HFFc6 (cell line): ENCODE measurements at regions not wholly inside any gene's neighbourhood (a gene's known extent, or its start where the extent isn't known, plus 50 kb on each side); places are given as distances from the start of the nearest gene placed in this dataset.

Experiments
- DNase-seq: peaks from one replicate; pipeline ENCODE4 v3.0.0-alpha.2; 2018
- H3K27ac Mint-ChIP-seq: 2 replicates; pipeline ENCODE4 v1.8.0; 2020; ENCODE audit warnings: mild to moderate bottlenecking, mixed read lengths
- H3K27me3 Mint-ChIP-seq: 2 replicates; pipeline ENCODE4 v1.8.0; 2021; ENCODE audit warnings: mild to moderate bottlenecking, moderate library complexity, mixed read lengths; ENCODE audit not compliant: insufficient read depth
- H3K36me3 Mint-ChIP-seq: 2 replicates; pipeline ENCODE4 v1.8.0; 2021; ENCODE audit warnings: low read depth, mixed read lengths
- H3K4me1 Mint-ChIP-seq: 2 replicates; pipeline ENCODE4 v1.8.0; 2020; ENCODE audit warnings: low read depth, mixed read lengths
- H3K4me3 Mint-ChIP-seq: 2 replicates; pipeline ENCODE4 v1.8.0; 2020; ENCODE audit warnings: mild to moderate bottlenecking, moderate library complexity, mixed read lengths
- H3K9me3 Mint-ChIP-seq: 2 replicates; pipeline ENCODE4 v1.8.0; 2020; ENCODE audit warnings: mild to moderate bottlenecking, mixed read lengths
- CTCF ChIP-seq: fragments of 200-600 bp; sonication (generic); IDR thresholded peaks from 2 replicates; pipeline ENCODE4 v1.5.0; 2021; ENCODE audit warnings: antibody characterized with exemption, mild to moderate bottlenecking

GRCh38 chr1:164343189-164343588, 215.8 kb upstream of the PBX1 start:
- TF ChIP-seq CTCF, result no peak
- Mint-ChIP-seq H3K4me3 (no peak overlapping the region), H3K27ac (no peak overlapping the region), H3K4me1 (no peaks in the 10 kb centered on the region), H3K27me3 (no peaks in the 10 kb centered on the region; the same call in 1 of the 2 replicates), H3K36me3 (no peaks in the 10 kb centered on the region), H3K9me3 (peaks cover 20% of the 10 kb centered on the region)
- no peak for DNase-seq

GRCh38 chr1:164347980-164348379, 211.0 kb upstream of the PBX1 start:
- Mint-ChIP-seq H3K36me3 (peaks cover 5% of the 10 kb centered on the region; the same call in 1 of the 2 replicates), H3K27me3 (no peaks in the 10 kb centered on the region; the same call in 1 of the 2 replicates), H3K4me1 (no peaks in the 10 kb centered on the region), H3K4me3 (no peak overlapping the region), H3K27ac (no peak overlapping the region), H3K9me3 (peaks cover 36% of the 10 kb centered on the region)
- TF ChIP-seq CTCF, result no peak
- DNase-seq, result no peak

- Mint-ChIP-seq H3K9me3 (peaks cover 7% of the 10 kb centered on the region), H3K27ac (no peak overlapping the region), H3K27me3 (no peaks in the 10 kb centered on the region; the same call in 1 of the 2 replicates), H3K4me1 (no peaks in the 10 kb centered on the region), H3K4me3 (no peak overlapping the region), H3K36me3 (no peaks in the 10 kb centered on the region)
- no peak for DNase-seq
- no peak for TF ChIP-seq CTCF
Observed at GRCh38 chr1:164356511-164356910, 202.5 kb upstream of the PBX1 start.

GRCh38 chr1:164360265-164360664, 198.7 kb upstream of the PBX1 start:
- TF ChIP-seq CTCF, result no peak
- Mint-ChIP-seq H3K4me3 (no peak overlapping the region), H3K9me3 (peaks cover 5% of the 10 kb centered on the region; the same call in 1 of the 2 replicates), H3K36me3 (no peaks in the 10 kb centered on the region), H3K27me3 (no peaks in the 10 kb centered on the region; the same call in none of the 2 replicates), H3K4me1 (no peaks in the 10 kb centered on the region), H3K27ac (no peak overlapping the region)
- no peak for DNase-seq

- no peak for TF ChIP-seq CTCF
- no peak overlapping the region for H3K4me3 Mint-ChIP-seq
- H3K27ac Mint-ChIP-seq, result no peak overlapping the region
- no peaks in the 10 kb centered on the region for H3K4me1 Mint-ChIP-seq
- H3K9me3 Mint-ChIP-seq, result peaks cover 12% of the 10 kb centered on the region
- DNase-seq, result no peak
- no peaks in the 10 kb centered on the region for H3K36me3 Mint-ChIP-seq
- H3K27me3 Mint-ChIP-seq, result no peaks in the 10 kb centered on the region; the same call in none of the 2 replicates
Observed at GRCh38 chr1:164361927-164362326, 197.1 kb upstream of the PBX1 start.

GRCh38 chr1:164363980-164364379, 195.0 kb upstream of the PBX1 start:
- peaks cover 12% of the 10 kb centered on the region for H3K9me3 Mint-ChIP-seq
- no peak overlapping the region for H3K27ac Mint-ChIP-seq
- no peaks in the 10 kb centered on the region; the same call in 1 of the 2 replicates for H3K27me3 Mint-ChIP-seq
- H3K36me3 Mint-ChIP-seq, result no peaks in the 10 kb centered on the region
- DNase-seq, result no peak
- H3K4me1 Mint-ChIP-seq, result no peaks in the 10 kb centered on the region
- no peak for TF ChIP-seq CTCF
- H3K4me3 Mint-ChIP-seq, result no peak overlapping the region
